ENCODE measurements at regions not wholly inside any gene's neighbourhood (a gene's known extent, or its start where the extent isn't known, plus 50 kb on each side); places are given as distances from the start of the nearest gene placed in this dataset.

DNA sequence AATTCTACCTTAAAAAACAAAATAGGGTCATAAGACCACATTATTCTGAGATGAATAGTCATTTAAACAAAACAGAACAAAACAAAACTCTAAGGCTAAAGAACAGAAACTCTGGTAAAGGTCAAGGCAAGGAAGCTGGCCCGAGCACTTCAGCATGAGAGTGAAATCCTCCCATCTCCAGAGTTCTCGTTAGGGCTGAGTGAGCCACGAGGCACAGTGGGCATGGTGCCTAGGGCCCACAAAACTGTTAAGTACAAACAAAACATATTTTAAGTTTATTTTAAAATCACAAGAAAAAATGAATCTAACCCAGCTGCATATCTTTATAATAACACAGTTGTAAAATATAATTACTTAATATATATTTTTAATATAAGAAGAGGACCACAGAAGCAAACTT, 417.8 kb upstream of the GBE1 start:
- TF ChIP-seq, protein P1, sequence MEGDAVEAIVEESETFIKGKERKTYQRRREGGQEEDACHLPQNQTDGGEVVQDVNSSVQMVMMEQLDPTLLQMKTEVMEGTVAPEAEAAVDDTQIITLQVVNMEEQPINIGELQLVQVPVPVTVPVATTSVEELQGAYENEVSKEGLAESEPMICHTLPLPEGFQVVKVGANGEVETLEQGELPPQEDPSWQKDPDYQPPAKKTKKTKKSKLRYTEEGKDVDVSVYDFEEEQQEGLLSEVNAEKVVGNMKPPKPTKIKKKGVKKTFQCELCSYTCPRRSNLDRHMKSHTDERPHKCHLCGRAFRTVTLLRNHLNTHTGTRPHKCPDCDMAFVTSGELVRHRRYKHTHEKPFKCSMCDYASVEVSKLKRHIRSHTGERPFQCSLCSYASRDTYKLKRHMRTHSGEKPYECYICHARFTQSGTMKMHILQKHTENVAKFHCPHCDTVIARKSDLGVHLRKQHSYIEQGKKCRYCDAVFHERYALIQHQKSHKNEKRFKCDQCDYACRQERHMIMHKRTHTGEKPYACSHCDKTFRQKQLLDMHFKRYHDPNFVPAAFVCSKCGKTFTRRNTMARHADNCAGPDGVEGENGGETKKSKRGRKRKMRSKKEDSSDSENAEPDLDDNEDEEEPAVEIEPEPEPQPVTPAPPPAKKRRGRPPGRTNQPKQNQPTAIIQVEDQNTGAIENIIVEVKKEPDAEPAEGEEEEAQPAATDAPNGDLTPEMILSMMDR (optimal IDR thresholded peaks at IDR 0.05 in 1 of 3, IDR thresholded peaks at IDR 0.05 in 1 of 3, conservative IDR thresholded peaks at IDR 0.05 in 1 of 3; ENCODE audit: extremely low read depth in 1 of 3, insufficient read depth in 2 of 3, low read length in 3 of 3), result no peak
- TF ChIP-seq EZH2 (IDR thresholded peaks at IDR 0.05; ENCODE audit: low read length), result no peak
- dilution Hi-C loops (cut with MboI; ENCODE audit: extremely low pct_ligation_motif_present, low sequenced_read_pairs), result no loop called here
- no peak for FAIRE-seq

DNA sequence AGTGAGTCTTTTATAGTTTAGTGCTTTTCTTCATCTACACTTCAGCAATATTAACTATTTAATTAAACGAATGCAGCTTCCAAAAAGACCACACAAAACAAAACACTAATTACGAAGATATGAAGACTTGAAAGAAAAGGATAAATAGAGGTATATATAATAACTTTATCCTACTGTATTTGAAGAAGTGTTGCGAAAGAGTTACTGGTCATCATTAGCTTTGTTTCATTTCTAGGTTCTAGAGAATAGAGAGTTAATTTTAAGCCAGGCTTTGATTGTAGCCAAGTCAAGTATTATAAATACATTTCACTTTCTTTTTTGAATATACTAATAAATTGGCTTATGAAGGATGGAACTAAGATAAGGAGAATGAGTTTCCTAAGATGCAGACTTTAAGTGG, 416.8 kb upstream of the GBE1 start:
- TF ChIP-seq EZH2 (IDR thresholded peaks at IDR 0.05; ENCODE audit: low read length), result no peak
- TF ChIP-seq, protein P1 (optimal IDR thresholded peaks at IDR 0.05 in 1 of 3, IDR thresholded peaks at IDR 0.05 in 1 of 3, conservative IDR thresholded peaks at IDR 0.05 in 1 of 3; ENCODE audit: extremely low read depth in 1 of 3, insufficient read depth in 2 of 3, low read length in 3 of 3), result no peak
- no peaks in the 10 kb centered on the region for H3K79me2 ChIP-seq (ENCODE audit: control insufficient read depth, insufficient read depth, low read length)

More for the DNA sequence above, 417.8 kb upstream of the GBE1 start:
- no peak overlapping the region for H3K27ac ChIP-seq (ENCODE audit: control insufficient read depth, insufficient read depth, low read length)
- H3K36me3 ChIP-seq (ENCODE audit: control insufficient read depth in 2 of 2, extremely low read depth in 1 of 2, insufficient read depth in 2 of 2, low read length in 2 of 2), result no peaks in the 10 kb centered on the region
- no peaks in the 10 kb centered on the region for H3K79me2 ChIP-seq (ENCODE audit: control insufficient read depth, insufficient read depth, low read length)
- no peak overlapping the region for H3K4me3 ChIP-seq (ENCODE audit: control insufficient read depth in 2 of 3, extremely low read depth in 1 of 3, insufficient read depth in 2 of 3, low read depth in 1 of 3, low read length in 3 of 3)
- H2AFZ ChIP-seq (ENCODE audit: control insufficient read depth, low read length), result no peak overlapping the region
- H4K20me1 ChIP-seq (ENCODE audit: control insufficient read depth, extremely low read depth, insufficient read depth, low read length), result no peaks in the 10 kb centered on the region
- H3K9me1 ChIP-seq (ENCODE audit: control insufficient read depth, extremely low read depth, insufficient read depth, low read length), result no peaks in the 10 kb centered on the region
- no peaks in the 10 kb centered on the region for H3K4me1 ChIP-seq (ENCODE audit: control insufficient read depth, extremely low read depth, insufficient read depth, low read length)
- H3K27me3 ChIP-seq (ENCODE audit: control insufficient read depth, extremely low read depth, insufficient read depth, low read length), result no peaks in the 10 kb centered on the region
- no peak overlapping the region for H3K9ac ChIP-seq (ENCODE audit: control insufficient read depth, extremely low read depth, insufficient read depth, low read length)
- H3K9me3 ChIP-seq (ENCODE audit: control insufficient read depth, low read depth, low read length), result no peaks in the 10 kb centered on the region
- no peak overlapping the region for H3K4me2 ChIP-seq (ENCODE audit: control insufficient read depth, extremely low read depth, insufficient read depth, low read depth, low read length)
- no peak for DNase-seq (ENCODE audit: low read depth, low spot score)

More for the DNA sequence above, 416.8 kb upstream of the GBE1 start:
- dilution Hi-C loops (cut with MboI; ENCODE audit: extremely low pct_ligation_motif_present, low sequenced_read_pairs), result no loop called here
- Histone ChIP-seq H3K4me2 (ENCODE audit: control insufficient read depth, extremely low read depth, insufficient read depth, low read depth, low read length) (no peak overlapping the region), H3K9me1 (ENCODE audit: control insufficient read depth, extremely low read depth, insufficient read depth, low read length) (no peaks in the 10 kb centered on the region), H2AFZ (ENCODE audit: control insufficient read depth, low read length) (no peak overlapping the region), H3K27ac (ENCODE audit: control insufficient read depth, insufficient read depth, low read length) (no peak overlapping the region), H3K36me3 (ENCODE audit: control insufficient read depth in 2 of 2, extremely low read depth in 1 of 2, insufficient read depth in 2 of 2, low read length in 2 of 2) (no peaks in the 10 kb centered on the region), H3K9ac (ENCODE audit: control insufficient read depth, extremely low read depth, insufficient read depth, low read length) (no peak overlapping the region), H3K27me3 (ENCODE audit: control insufficient read depth, extremely low read depth, insufficient read depth, low read length) (no peaks in the 10 kb centered on the region), H3K4me3 (ENCODE audit: control insufficient read depth in 2 of 3, extremely low read depth in 1 of 3, insufficient read depth in 2 of 3, low read depth in 1 of 3, low read length in 3 of 3) (no peak overlapping the region), H4K20me1 (ENCODE audit: control insufficient read depth, extremely low read depth, insufficient read depth, low read length) (no peaks in the 10 kb centered on the region), H3K4me1 (ENCODE audit: control insufficient read depth, extremely low read depth, insufficient read depth, low read length) (no peaks in the 10 kb centered on the region), H3K9me3 (ENCODE audit: control insufficient read depth, low read depth, low read length) (no peaks in the 10 kb centered on the region)
- no peak for FAIRE-seq
- no peak for DNase-seq (ENCODE audit: low read depth, low spot score)

All from keratinocyte (primary cell).